Transverse colon (tissue), 3 donors: ENCODE measurements at regions not wholly inside any gene's neighbourhood (a gene's known extent, or its start where the extent isn't known, plus 50 kb on each side); places are given as distances from the start of the nearest gene placed in this dataset.
"Not testable (repeated sequence)": the region's sequence is repeated elsewhere in the genome, so short reads cannot be mapped to it uniquely, and the experiment has no call there.

Source experiments
- EP300 ChIP-seq: sonication (generic); formaldehyde crosslinking; IDR thresholded peaks from one replicate; pipeline ENCODE4 v1.6.1; 2017; ENCODE audit warnings: antibody characterized with exemption, low read depth
- POLR2A ChIP-seq: fragments of 450-650 bp; IDR thresholded peaks from one replicate; pipeline ENCODE4 v1.6.1; 2016; ENCODE audit warnings: antibody characterized with exemption, mild to moderate bottlenecking, moderate library complexity
- TF ChIP-seq, protein P1 (sequence below), 5 experiments: fragments of 200-600 bp in 3 of 5; fragments of 450-650 bp in 2 of 5; sonication (generic) in 3 of 5; IDR thresholded peaks; 1 replicate in 2 of 5; 2 replicates in 3 of 5; pipeline ENCODE4 v1.5.1; 2016 to 2017; ENCODE audit warnings: antibody characterized with exemption in 5 of 5, inconsistent platforms in 3 of 5, mild to moderate bottlenecking in 2 of 5, moderate library complexity in 1 of 5

DNA sequence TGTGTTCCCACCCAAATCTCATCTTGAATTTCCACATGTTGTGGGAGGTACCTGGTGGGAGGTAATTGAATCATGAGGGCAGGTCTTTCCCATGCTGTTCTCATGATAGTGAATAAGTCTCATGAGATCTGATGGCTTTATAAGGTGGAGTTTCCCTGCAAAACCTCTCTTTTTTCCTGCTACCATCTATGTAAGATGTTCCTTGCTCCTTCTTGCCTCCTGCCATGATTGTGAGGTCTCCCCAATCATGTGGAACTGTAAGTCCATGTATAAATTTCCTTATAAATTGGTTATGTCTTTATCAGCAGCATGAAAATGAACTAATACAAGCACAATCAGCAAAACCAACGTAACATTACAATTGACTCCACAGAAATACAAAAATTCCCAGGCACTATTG is 814.8 kb upstream of the CITED2 start:
- TF ChIP-seq, protein P1, sequence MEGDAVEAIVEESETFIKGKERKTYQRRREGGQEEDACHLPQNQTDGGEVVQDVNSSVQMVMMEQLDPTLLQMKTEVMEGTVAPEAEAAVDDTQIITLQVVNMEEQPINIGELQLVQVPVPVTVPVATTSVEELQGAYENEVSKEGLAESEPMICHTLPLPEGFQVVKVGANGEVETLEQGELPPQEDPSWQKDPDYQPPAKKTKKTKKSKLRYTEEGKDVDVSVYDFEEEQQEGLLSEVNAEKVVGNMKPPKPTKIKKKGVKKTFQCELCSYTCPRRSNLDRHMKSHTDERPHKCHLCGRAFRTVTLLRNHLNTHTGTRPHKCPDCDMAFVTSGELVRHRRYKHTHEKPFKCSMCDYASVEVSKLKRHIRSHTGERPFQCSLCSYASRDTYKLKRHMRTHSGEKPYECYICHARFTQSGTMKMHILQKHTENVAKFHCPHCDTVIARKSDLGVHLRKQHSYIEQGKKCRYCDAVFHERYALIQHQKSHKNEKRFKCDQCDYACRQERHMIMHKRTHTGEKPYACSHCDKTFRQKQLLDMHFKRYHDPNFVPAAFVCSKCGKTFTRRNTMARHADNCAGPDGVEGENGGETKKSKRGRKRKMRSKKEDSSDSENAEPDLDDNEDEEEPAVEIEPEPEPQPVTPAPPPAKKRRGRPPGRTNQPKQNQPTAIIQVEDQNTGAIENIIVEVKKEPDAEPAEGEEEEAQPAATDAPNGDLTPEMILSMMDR (IDR thresholded peaks at IDR 0.05), result not testable (repeated sequence)
- not testable (repeated sequence) for TF ChIP-seq POLR2A, EP300
